GM12878 (cell line): ENCODE measurements at regions not wholly inside any gene's neighbourhood (a gene's known extent, or its start where the extent isn't known, plus 50 kb on each side); places are given as distances from the start of the nearest gene placed in this dataset.

Source experiments
- CEBPB ChIP-seq, 2 experiments: fragments of 150-350 bp in 1 of 2; IDR thresholded peaks; 2 replicates each; pipeline ENCODE4 v1.6.1; 2012 to 2014; ENCODE audit warnings: low read depth in 2 of 2, low read length in 2 of 2, borderline replicate concordance in 1 of 2, inconsistent platforms in 1 of 2
- KDM1A ChIP-seq: fragments of 200-600 bp; sonication (generic); IDR thresholded peaks from 2 replicates; pipeline ENCODE4 v1.6.1; 2016; ENCODE audit warnings: borderline replicate concordance
- MXI1 ChIP-seq: fragments of 150-350 bp; IDR thresholded peaks from 2 replicates; pipeline ENCODE4 v1.6.1; 2011; ENCODE audit warnings: low read depth, mild to moderate bottlenecking, inconsistent platforms, low read length, improper control_type of control experiment
- PAX5 ChIP-seq: IDR thresholded peaks from 2 replicates; pipeline ENCODE4 v1.6.1; 2011; ENCODE audit warnings: low read depth, low read length, borderline replicate concordance
- POLR2A ChIP-seq: IDR thresholded peaks from 2 replicates; pipeline ENCODE4 v1.6.1; 2011; ENCODE audit warnings: low read depth, mild to moderate bottlenecking, low read length
- YBX1 ChIP-seq: fragments of 450-650 bp; IDR thresholded peaks from 2 replicates; pipeline ENCODE4 v1.6.1; 2016; ENCODE audit warnings: antibody characterized with exemption
- TF ChIP-seq, protein P1 (sequence below): IDR thresholded peaks from 2 replicates; pipeline ENCODE4 v1.6.1; 2011; ENCODE audit warnings: mild to moderate bottlenecking, low read depth, low read length, moderate library complexity; ENCODE audit not compliant: insufficient replicate concordance
- TF ChIP-seq, protein P2 (sequence below), 3 experiments: IDR thresholded peaks in 2 of 3; conservative IDR thresholded peaks in 1 of 3; 2 replicates each; pipeline ENCODE4 v1.5.1; 2011; ENCODE audit warnings: low read depth in 3 of 3, low read length in 3 of 3, mild to moderate bottlenecking in 3 of 3, control low read depth in 2 of 3, moderate library complexity in 2 of 3, inconsistent platforms in 1 of 3, mixed read lengths in 1 of 3; ENCODE audit not compliant: control insufficient read depth in 2 of 3, insufficient read depth in 1 of 3; ENCODE audit errors: extremely low read depth in 1 of 3
- TF ChIP-seq, protein P3 (sequence below): fragments of 450-650 bp; IDR thresholded peaks from 2 replicates; pipeline ENCODE4 v1.6.1; 2017; ENCODE audit warnings: mild to moderate bottlenecking, moderate library complexity
- TF ChIP-seq, protein P4 (sequence below): fragments of 450-650 bp; IDR thresholded peaks from 2 replicates; pipeline ENCODE4 v1.6.1; 2018; ENCODE audit warnings: borderline replicate concordance, mild to moderate bottlenecking; ENCODE audit not compliant: partially characterized antibody
- TF ChIP-seq, protein P5 (sequence below): IDR thresholded peaks from 2 replicates; pipeline ENCODE4 v1.6.1; 2012; ENCODE audit warnings: low read length, inconsistent platforms

DNA sequence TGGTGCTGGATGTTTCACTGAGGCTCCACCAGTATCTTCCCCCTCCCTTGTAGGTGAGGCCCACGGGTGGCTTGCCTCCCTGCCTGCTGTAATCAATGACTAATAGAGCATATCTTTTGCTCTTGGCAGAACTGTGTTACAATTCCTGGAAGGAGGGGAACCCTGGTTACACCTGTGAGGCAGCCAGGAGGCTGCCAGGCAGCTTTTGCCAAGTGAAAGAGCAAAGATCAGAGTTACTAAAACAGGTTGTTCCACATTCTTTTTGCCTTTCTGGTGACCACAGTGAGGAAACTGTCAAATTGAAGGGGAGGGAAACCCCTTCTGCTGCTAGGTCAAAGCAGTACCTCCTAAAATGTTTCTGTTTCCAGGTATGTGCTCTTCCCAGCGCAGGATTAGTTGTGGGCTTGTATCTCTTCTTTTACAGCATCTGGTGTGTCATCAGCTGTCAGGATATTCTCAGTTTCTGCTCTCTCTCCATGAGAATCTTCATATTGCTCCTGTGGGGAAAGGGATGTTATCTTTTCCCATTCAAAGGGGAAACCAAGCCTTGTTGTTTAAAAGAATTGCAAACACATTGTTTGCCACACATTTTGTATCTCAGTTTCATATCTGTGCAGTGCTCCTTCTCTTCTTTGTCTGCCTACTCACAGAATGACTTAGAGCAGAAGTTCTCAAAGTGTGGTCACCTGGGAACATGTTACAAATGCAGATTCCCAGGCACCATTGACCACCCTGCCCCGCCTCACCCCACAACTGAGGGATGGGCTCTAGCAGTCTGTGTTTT, 137.4 kb upstream of the UMPS start:
- TF ChIP-seq CEBPB (IDR thresholded peaks at IDR 0.05; ENCODE audit: borderline replicate concordance in 1 of 2, low read depth in 2 of 2, low read length in 2 of 2) (no peak), KDM1A (no peak), POLR2A (no peak), MXI1 (peak; percentile 41; the same call in 1 of the 2 replicates), YBX1 (no peak), PAX5 (peak; percentile 8; the same call in 1 of the 2 replicates)
- TF ChIP-seq, protein P1, sequence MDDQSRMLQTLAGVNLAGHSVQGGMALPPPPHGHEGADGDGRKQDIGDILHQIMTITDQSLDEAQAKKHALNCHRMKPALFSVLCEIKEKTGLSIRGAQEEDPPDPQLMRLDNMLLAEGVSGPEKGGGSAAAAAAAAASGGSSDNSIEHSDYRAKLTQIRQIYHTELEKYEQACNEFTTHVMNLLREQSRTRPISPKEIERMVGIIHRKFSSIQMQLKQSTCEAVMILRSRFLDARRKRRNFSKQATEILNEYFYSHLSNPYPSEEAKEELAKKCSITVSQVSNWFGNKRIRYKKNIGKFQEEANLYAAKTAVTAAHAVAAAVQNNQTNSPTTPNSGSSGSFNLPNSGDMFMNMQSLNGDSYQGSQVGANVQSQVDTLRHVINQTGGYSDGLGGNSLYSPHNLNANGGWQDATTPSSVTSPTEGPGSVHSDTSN: no peak
- TF ChIP-seq, protein P2, sequence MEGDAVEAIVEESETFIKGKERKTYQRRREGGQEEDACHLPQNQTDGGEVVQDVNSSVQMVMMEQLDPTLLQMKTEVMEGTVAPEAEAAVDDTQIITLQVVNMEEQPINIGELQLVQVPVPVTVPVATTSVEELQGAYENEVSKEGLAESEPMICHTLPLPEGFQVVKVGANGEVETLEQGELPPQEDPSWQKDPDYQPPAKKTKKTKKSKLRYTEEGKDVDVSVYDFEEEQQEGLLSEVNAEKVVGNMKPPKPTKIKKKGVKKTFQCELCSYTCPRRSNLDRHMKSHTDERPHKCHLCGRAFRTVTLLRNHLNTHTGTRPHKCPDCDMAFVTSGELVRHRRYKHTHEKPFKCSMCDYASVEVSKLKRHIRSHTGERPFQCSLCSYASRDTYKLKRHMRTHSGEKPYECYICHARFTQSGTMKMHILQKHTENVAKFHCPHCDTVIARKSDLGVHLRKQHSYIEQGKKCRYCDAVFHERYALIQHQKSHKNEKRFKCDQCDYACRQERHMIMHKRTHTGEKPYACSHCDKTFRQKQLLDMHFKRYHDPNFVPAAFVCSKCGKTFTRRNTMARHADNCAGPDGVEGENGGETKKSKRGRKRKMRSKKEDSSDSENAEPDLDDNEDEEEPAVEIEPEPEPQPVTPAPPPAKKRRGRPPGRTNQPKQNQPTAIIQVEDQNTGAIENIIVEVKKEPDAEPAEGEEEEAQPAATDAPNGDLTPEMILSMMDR (IDR thresholded peaks at IDR 0.05 in 2 of 3, conservative IDR thresholded peaks at IDR 0.05 in 1 of 3; ENCODE audit: control insufficient read depth in 2 of 3, extremely low read depth in 1 of 3, insufficient read depth in 1 of 3, low read depth in 3 of 3, low read length in 3 of 3): no peak
- TF ChIP-seq, protein P3, sequence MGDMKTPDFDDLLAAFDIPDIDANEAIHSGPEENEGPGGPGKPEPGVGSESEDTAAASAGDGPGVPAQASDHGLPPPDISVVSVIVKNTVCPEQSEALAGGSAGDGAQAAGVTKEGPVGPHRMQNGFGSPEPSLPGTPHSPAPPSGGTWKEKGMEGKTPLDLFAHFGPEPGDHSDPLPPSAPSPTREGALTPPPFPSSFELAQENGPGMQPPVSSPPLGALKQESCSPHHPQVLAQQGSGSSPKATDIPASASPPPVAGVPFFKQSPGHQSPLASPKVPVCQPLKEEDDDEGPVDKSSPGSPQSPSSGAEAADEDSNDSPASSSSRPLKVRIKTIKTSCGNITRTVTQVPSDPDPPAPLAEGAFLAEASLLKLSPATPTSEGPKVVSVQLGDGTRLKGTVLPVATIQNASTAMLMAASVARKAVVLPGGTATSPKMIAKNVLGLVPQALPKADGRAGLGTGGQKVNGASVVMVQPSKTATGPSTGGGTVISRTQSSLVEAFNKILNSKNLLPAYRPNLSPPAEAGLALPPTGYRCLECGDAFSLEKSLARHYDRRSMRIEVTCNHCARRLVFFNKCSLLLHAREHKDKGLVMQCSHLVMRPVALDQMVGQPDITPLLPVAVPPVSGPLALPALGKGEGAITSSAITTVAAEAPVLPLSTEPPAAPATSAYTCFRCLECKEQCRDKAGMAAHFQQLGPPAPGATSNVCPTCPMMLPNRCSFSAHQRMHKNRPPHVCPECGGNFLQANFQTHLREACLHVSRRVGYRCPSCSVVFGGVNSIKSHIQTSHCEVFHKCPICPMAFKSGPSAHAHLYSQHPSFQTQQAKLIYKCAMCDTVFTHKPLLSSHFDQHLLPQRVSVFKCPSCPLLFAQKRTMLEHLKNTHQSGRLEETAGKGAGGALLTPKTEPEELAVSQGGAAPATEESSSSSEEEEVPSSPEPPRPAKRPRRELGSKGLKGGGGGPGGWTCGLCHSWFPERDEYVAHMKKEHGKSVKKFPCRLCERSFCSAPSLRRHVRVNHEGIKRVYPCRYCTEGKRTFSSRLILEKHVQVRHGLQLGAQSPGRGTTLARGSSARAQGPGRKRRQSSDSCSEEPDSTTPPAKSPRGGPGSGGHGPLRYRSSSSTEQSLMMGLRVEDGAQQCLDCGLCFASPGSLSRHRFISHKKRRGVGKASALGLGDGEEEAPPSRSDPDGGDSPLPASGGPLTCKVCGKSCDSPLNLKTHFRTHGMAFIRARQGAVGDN: no peak
- TF ChIP-seq, protein P4, sequence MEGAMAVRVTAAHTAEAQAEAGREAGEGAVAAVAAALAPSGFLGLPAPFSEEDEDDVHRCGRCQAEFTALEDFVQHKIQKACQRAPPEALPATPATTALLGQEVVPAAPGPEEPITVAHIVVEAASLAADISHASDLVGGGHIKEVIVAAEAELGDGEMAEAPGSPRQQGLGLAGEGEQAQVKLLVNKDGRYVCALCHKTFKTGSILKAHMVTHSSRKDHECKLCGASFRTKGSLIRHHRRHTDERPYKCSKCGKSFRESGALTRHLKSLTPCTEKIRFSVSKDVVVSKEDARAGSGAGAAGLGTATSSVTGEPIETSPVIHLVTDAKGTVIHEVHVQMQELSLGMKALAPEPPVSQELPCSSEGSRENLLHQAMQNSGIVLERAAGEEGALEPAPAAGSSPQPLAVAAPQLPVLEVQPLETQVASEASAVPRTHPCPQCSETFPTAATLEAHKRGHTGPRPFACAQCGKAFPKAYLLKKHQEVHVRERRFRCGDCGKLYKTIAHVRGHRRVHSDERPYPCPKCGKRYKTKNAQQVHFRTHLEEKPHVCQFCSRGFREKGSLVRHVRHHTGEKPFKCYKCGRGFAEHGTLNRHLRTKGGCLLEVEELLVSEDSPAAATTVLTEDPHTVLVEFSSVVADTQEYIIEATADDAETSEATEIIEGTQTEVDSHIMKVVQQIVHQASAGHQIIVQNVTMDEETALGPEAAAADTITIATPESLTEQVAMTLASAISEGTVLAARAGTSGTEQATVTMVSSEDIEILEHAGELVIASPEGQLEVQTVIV: no peak
- TF ChIP-seq, protein P5, sequence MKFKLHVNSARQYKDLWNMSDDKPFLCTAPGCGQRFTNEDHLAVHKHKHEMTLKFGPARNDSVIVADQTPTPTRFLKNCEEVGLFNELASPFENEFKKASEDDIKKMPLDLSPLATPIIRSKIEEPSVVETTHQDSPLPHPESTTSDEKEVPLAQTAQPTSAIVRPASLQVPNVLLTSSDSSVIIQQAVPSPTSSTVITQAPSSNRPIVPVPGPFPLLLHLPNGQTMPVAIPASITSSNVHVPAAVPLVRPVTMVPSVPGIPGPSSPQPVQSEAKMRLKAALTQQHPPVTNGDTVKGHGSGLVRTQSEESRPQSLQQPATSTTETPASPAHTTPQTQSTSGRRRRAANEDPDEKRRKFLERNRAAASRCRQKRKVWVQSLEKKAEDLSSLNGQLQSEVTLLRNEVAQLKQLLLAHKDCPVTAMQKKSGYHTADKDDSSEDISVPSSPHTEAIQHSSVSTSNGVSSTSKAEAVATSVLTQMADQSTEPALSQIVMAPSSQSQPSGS: peak; percentile 24; the same call in 1 of the 2 replicates
